Liver (tissue), 8 donors: ENCODE measurements at regions not wholly inside any gene's neighbourhood (a gene's known extent, or its start where the extent isn't known, plus 50 kb on each side); places are given as distances from the start of the nearest gene placed in this dataset.
"Not testable (repeated sequence)": the region's sequence is repeated elsewhere in the genome, so short reads cannot be mapped to it uniquely, and the experiment has no call there.

ENCODE experiments used
- DNase-seq: peaks from one replicate; pipeline ENCODE4 v3.0.0-alpha.2; 2017; ENCODE audit warnings: low spot score
- H3K27ac ChIP-seq, 2 donors: one replicate each; pipeline ENCODE4 v1.7.0; 2013; ENCODE audit warnings: inconsistent platforms in 2 of 2, low read length in 2 of 2, control low read depth in 1 of 2, low read depth in 1 of 2, mild to moderate bottlenecking in 1 of 2
- H3K27me3 ChIP-seq, 4 donors: one replicate each; pipeline versions ENCODE4 v1.6.1 to v1.7.0; 2013; ENCODE audit warnings: low read length in 3 of 4, inconsistent platforms in 1 of 4, mild to moderate bottlenecking in 1 of 4, moderate library complexity in 1 of 4; ENCODE audit not compliant: control insufficient read depth in 4 of 4, insufficient read depth in 4 of 4
- H3K36me3 ChIP-seq, 4 donors: one replicate each; pipeline versions ENCODE4 v1.6.1 to v1.7.0; 2013; ENCODE audit warnings: low read length in 3 of 4, mild to moderate bottlenecking in 3 of 4, low read depth in 1 of 4, moderate library complexity in 1 of 4; ENCODE audit not compliant: control insufficient read depth in 4 of 4, insufficient read depth in 3 of 4
- H3K4me1 ChIP-seq, 4 donors: one replicate each; pipeline versions ENCODE4 v1.6.1 to v1.7.0; 2013; ENCODE audit warnings: low read length in 3 of 4, mild to moderate bottlenecking in 3 of 4, moderate library complexity in 1 of 4; ENCODE audit not compliant: control insufficient read depth in 4 of 4, insufficient read depth in 4 of 4
- H3K4me3 ChIP-seq, 3 donors: one replicate each; pipeline versions ENCODE4 v1.6.1 to v1.7.0; 2013; ENCODE audit warnings: low read length in 3 of 3, control low read depth in 1 of 3, low read depth in 1 of 3, mild to moderate bottlenecking in 1 of 3
- H3K9ac ChIP-seq, 2 donors: one replicate each; pipeline ENCODE4 v1.7.0; 2013; ENCODE audit warnings: low read length in 2 of 2, mild to moderate bottlenecking in 2 of 2, moderate library complexity in 2 of 2, control low read depth in 1 of 2, low read depth in 1 of 2
- H3K9me3 ChIP-seq, 4 donors: one replicate each; pipeline versions ENCODE4 v1.6.1 to v1.7.0; 2013; ENCODE audit warnings: low read length in 3 of 4; ENCODE audit not compliant: control insufficient read depth in 4 of 4
- ATF3 ChIP-seq: IDR thresholded peaks from 2 replicates; pipeline ENCODE4 v1.6.1; 2016; ENCODE audit warnings: antibody characterized with exemption
- CTCF ChIP-seq: fragments of 150-350 bp; IDR thresholded peaks from 2 replicates; pipeline ENCODE4 v1.5.1; 2017; ENCODE audit warnings: improper control_type of control experiment, low read depth, low read length; ENCODE audit not compliant: missing input control
- EGR1 ChIP-seq, 2 donors: IDR thresholded peaks; 2 replicates each; pipeline ENCODE4 v1.6.1; 2016 to 2018; ENCODE audit warnings: antibody characterized with exemption in 2 of 2, low read depth in 2 of 2
- FOXA1 ChIP-seq: IDR thresholded peaks from 2 replicates; pipeline ENCODE4 v1.6.1; 2016; ENCODE audit warnings: antibody characterized with exemption
- FOXA2 ChIP-seq: IDR thresholded peaks from 2 replicates; pipeline ENCODE4 v1.6.1; 2016; ENCODE audit warnings: antibody characterized with exemption
- GABPA ChIP-seq, 2 donors: IDR thresholded peaks in 1 of 2; conservative IDR thresholded peaks in 1 of 2; 2 replicates each; pipeline ENCODE4 v1.6.1; 2016; ENCODE audit warnings: antibody characterized with exemption in 2 of 2, mild to moderate bottlenecking in 1 of 2, moderate library complexity in 1 of 2
- HNF4A ChIP-seq, 2 donors: conservative IDR thresholded peaks; 2 replicates each; pipeline ENCODE4 v1.6.1; 2016; ENCODE audit warnings: antibody characterized with exemption in 2 of 2, mild to moderate bottlenecking in 2 of 2
- HNF4G ChIP-seq: IDR thresholded peaks from 2 replicates; pipeline ENCODE4 v1.6.1; 2016; ENCODE audit warnings: antibody characterized with exemption
- JUND ChIP-seq, 2 donors: IDR thresholded peaks; 2 replicates each; pipeline ENCODE4 v1.6.1; 2016; ENCODE audit warnings: antibody characterized with exemption in 2 of 2
- MAX ChIP-seq: IDR thresholded peaks from 2 replicates; pipeline ENCODE4 v1.6.1; 2016; ENCODE audit warnings: antibody characterized with exemption
- NR2F2 ChIP-seq: IDR thresholded peaks from 2 replicates; pipeline ENCODE4 v1.6.1; 2016; ENCODE audit warnings: antibody characterized with exemption
- RAD21 ChIP-seq, 2 donors: IDR thresholded peaks; 2 replicates each; pipeline ENCODE4 v1.6.1; 2016; ENCODE audit warnings: antibody characterized with exemption in 2 of 2, mild to moderate bottlenecking in 2 of 2
- REST ChIP-seq: IDR thresholded peaks from 2 replicates; pipeline ENCODE4 v1.6.1; 2016; ENCODE audit warnings: antibody characterized with exemption, mild to moderate bottlenecking
- RXRA ChIP-seq, 2 donors: IDR thresholded peaks; 2 replicates each; pipeline ENCODE4 v1.6.1; 2017 to 2018; ENCODE audit warnings: antibody characterized with exemption in 2 of 2, mild to moderate bottlenecking in 1 of 2
- SP1 ChIP-seq: IDR thresholded peaks from 2 replicates; pipeline ENCODE4 v1.6.1; 2018; ENCODE audit warnings: antibody characterized with exemption, mild to moderate bottlenecking
- TAF1 ChIP-seq: conservative IDR thresholded peaks from 2 replicates; pipeline ENCODE4 v1.6.1; 2016; ENCODE audit warnings: antibody characterized with exemption, mild to moderate bottlenecking
- ZBTB33 ChIP-seq: IDR thresholded peaks from 2 replicates; pipeline ENCODE4 v1.6.1; 2016; ENCODE audit warnings: antibody characterized with exemption
- WGBS: extraction: QIAGEN DNeasy Blood & Tissue Kit; methylation state at CpG from one replicate; pipeline ENCODE4 v1.1.7; 2013; 5-methylcytosine and 5-hydroxymethylcytosine counted together
- donor health status: healthy.
- donor health status: healthy.
- donor health status: healthy.
- donor health status: healthy.
- donor health status: healthy.

GRCh38 chr2:192513575-192513974 lies 318.8 kb upstream of the TMEFF2 start:
- 88% methylated on average over 4 of the region's 4 CpGs for WGBS

GRCh38 chr2:192507836-192508450 lies 313.2 kb upstream of the TMEFF2 start:
- 94% methylated on average over 33 of the region's 33 CpGs for WGBS
- DNase-seq, H3K9ac ChIP-seq, H3K4me3 ChIP-seq, H3K4me1 ChIP-seq, H3K27ac ChIP-seq, H3K9me3 ChIP-seq, H3K27me3 ChIP-seq, H3K36me3 ChIP-seq: not testable (repeated sequence)

More at GRCh38 chr2:192513575-192513974, 318.8 kb upstream of the TMEFF2 start:
- TF ChIP-seq FOXA2: no peak
- TF ChIP-seq GABPA (IDR thresholded peaks at IDR 0.05 in 1 of 2, conservative IDR thresholded peaks at IDR 0.05 in 1 of 2): no peak
- TF ChIP-seq RXRA (IDR thresholded peaks at IDR 0.05): no peak
- no peak for TF ChIP-seq EGR1 (IDR thresholded peaks at IDR 0.05; ENCODE audit: low read depth in 2 of 2)
- TF ChIP-seq HNF4A (conservative IDR thresholded peaks at IDR 0.05): no peak
- no peak for TF ChIP-seq FOXA1
- TF ChIP-seq REST: no peak
- no peak for TF ChIP-seq HNF4G
- no peak for TF ChIP-seq ATF3
- TF ChIP-seq MAX: no peak
- TF ChIP-seq ZBTB33: no peak
- no peak for TF ChIP-seq TAF1
- TF ChIP-seq JUND (IDR thresholded peaks at IDR 0.05): no peak
- no peak for TF ChIP-seq SP1
- TF ChIP-seq NR2F2: no peak
- no peak for TF ChIP-seq CTCF
- no peak for TF ChIP-seq RAD21 (IDR thresholded peaks at IDR 0.05)
- Histone ChIP-seq H3K4me3 (no peak overlapping the region), H3K9ac (no peak overlapping the region), H3K36me3 (no peaks in the 10 kb centered on the region), H3K9me3 (no peaks in the 10 kb centered on the region), H3K4me1 (no peaks in the 10 kb centered on the region), H3K27me3 (no peaks in the 10 kb centered on the region), H3K27ac (no peak overlapping the region)
- DNase-seq: no peak
